ENCODE measurements at regions not wholly inside any gene's neighbourhood (a gene's known extent, or its start where the extent isn't known, plus 50 kb on each side); places are given as distances from the start of the nearest gene placed in this dataset.

- Histone ChIP-seq H3K9me3 (ENCODE audit: insufficient read depth, low read depth, low read length) (no peaks in the 10 kb centered on the region), H3K9me2 (replicated peaks; ENCODE audit: low read depth, low read length) (no peaks in the 10 kb centered on the region), H3K9ac (ENCODE audit: low read depth, low read length, poor library complexity, severe bottlenecking) (no peak overlapping the region), H3K36me3 (ENCODE audit: insufficient read depth, low read length) (no peaks in the 10 kb centered on the region), H3K27me3 (ENCODE audit: insufficient read depth, low read length, poor library complexity, severe bottlenecking) (no peaks in the 10 kb centered on the region), H3F3A (ENCODE audit: low read depth) (no peaks in the 10 kb centered on the region), H3K4me2 (ENCODE audit: low read depth, low read length, poor library complexity, severe bottlenecking) (no peak overlapping the region), H4K20me1 (ENCODE audit: insufficient read depth, low read length, poor library complexity, severe bottlenecking) (no peaks in the 10 kb centered on the region), H3K4me1 (ENCODE audit: insufficient read depth, low read length, poor library complexity, severe bottlenecking) (no peaks in the 10 kb centered on the region), H3K4me3 (ENCODE audit: low read length, poor library complexity, severe bottlenecking) (no peak overlapping the region), H3K79me2 (ENCODE audit: insufficient read depth, low read length) (no peaks in the 10 kb centered on the region), H2AFZ (ENCODE audit: low read length) (no peak overlapping the region)
- TF ChIP-seq EZH2phosphoT487 (IDR thresholded peaks at IDR 0.05; ENCODE audit: borderline replicate concordance) (no peak), CTCF (conservative IDR thresholded peaks at IDR 0.05; ENCODE audit: low read length) (no peak)
Measured at GRCh38 chr11:16408619-16409018, 52.3 kb upstream of the SOX6 start.

- Histone ChIP-seq H3K9me3 (ENCODE audit: insufficient read depth, low read depth, low read length) (no peaks in the 10 kb centered on the region), H3K27me3 (ENCODE audit: insufficient read depth, low read length, poor library complexity, severe bottlenecking) (no peaks in the 10 kb centered on the region), H4K20me1 (ENCODE audit: insufficient read depth, low read length, poor library complexity, severe bottlenecking) (no peaks in the 10 kb centered on the region), H3K4me2 (ENCODE audit: low read depth, low read length, poor library complexity, severe bottlenecking) (no peak overlapping the region), H3K4me1 (ENCODE audit: insufficient read depth, low read length, poor library complexity, severe bottlenecking) (no peaks in the 10 kb centered on the region), H3K9ac (ENCODE audit: low read depth, low read length, poor library complexity, severe bottlenecking) (no peak overlapping the region), H3K36me3 (ENCODE audit: insufficient read depth, low read length) (no peaks in the 10 kb centered on the region), H3K79me2 (ENCODE audit: insufficient read depth, low read length) (no peaks in the 10 kb centered on the region), H3F3A (ENCODE audit: low read depth) (no peaks in the 10 kb centered on the region), H2AFZ (ENCODE audit: low read length) (no peak overlapping the region), H3K9me2 (replicated peaks; ENCODE audit: low read depth, low read length) (no peaks in the 10 kb centered on the region), H3K4me3 (ENCODE audit: low read length, poor library complexity, severe bottlenecking) (no peak overlapping the region)
- TF ChIP-seq EZH2phosphoT487 (IDR thresholded peaks at IDR 0.05; ENCODE audit: borderline replicate concordance) (no peak), CTCF (conservative IDR thresholded peaks at IDR 0.05; ENCODE audit: low read length) (no peak)
Measured at GRCh38 chr11:16406226-16406625, 49.9 kb upstream of the SOX6 start.

Data from Loucy (cell line).